A549 (cell line): ENCODE measurements at regions not wholly inside any gene's neighbourhood (a gene's known extent, or its start where the extent isn't known, plus 50 kb on each side); places are given as distances from the start of the nearest gene placed in this dataset.
"Not testable (repeated sequence)": the region's sequence is repeated elsewhere in the genome, so short reads cannot be mapped to it uniquely, and the experiment has no call there.

Source experiments
- CBX2 ChIP-seq: fragments of 200-600 bp; sonication (generic); IDR thresholded peaks from 2 replicates; pipeline ENCODE4 v1.6.1; 2016; ENCODE audit warnings: low read depth, mild to moderate bottlenecking, borderline replicate concordance
- CEBPB ChIP-seq, 2 experiments: fragments of >200 bp in 1 of 2; sonication (Bioruptor Twin) in 1 of 2; formaldehyde crosslinking in 1 of 2; IDR thresholded peaks; 2 replicates each; pipeline ENCODE4 v1.6.1; 2012 to 2016
- CHD4 ChIP-seq: fragments of 200-600 bp; sonication (generic); IDR thresholded peaks from 2 replicates; pipeline ENCODE4 v1.6.1; 2016; ENCODE audit warnings: antibody characterized with exemption, mild to moderate bottlenecking, borderline replicate concordance
- EP300 ChIP-seq, 2 experiments: fragments of >200 bp; sonication (Bioruptor Twin); formaldehyde crosslinking; IDR thresholded peaks; 2 replicates in 1 of 2; 3 replicates in 1 of 2; pipeline ENCODE4 v1.6.1; 2016 to 2017
- ESRRA ChIP-seq: fragments of 150-350 bp; IDR thresholded peaks from 2 replicates; pipeline ENCODE4 v1.6.1; 2014; ENCODE audit warnings: mild to moderate bottlenecking, low read length, borderline replicate concordance
- FOXS1 ChIP-seq: fragments of 250-450 bp; sonication (Bioruptor Pico); IDR thresholded peaks from 2 replicates; pipeline ENCODE4 v1.5.0; 2020; ENCODE audit warnings: mild to moderate bottlenecking, moderate library complexity
- HOXA7 ChIP-seq: fragments of 250-450 bp; sonication (Bioruptor Pico); IDR thresholded peaks from 2 replicates; pipeline ENCODE4 v1.5.0; 2020; ENCODE audit warnings: mild to moderate bottlenecking, moderate library complexity
- JUNB ChIP-seq: fragments of >200 bp; sonication (Bioruptor Twin); formaldehyde crosslinking; IDR thresholded peaks from 2 replicates; pipeline ENCODE4 v1.6.1; 2016
- MAFK ChIP-seq: fragments of 450-650 bp; IDR thresholded peaks from 2 replicates; pipeline ENCODE4 v1.6.1; 2014; ENCODE audit not compliant: partially characterized antibody
- POLR2A ChIP-seq: IDR thresholded peaks from 2 replicates; pipeline ENCODE4 v1.6.1; 2012; ENCODE audit warnings: mild to moderate bottlenecking, low read length
- RAD21 ChIP-seq, 2 experiments: fragments of >200 bp in 1 of 2; sonication (Bioruptor Twin) in 1 of 2; formaldehyde crosslinking in 1 of 2; IDR thresholded peaks in 1 of 2; conservative IDR thresholded peaks in 1 of 2; 2 replicates in 1 of 2; 3 replicates in 1 of 2; pipeline ENCODE4 v1.6.1; 2012 to 2018; ENCODE audit warnings: inconsistent platforms in 1 of 2
- TF ChIP-seq, protein P1 (sequence below): fragments of >200 bp; sonication (Bioruptor Twin); formaldehyde crosslinking; IDR thresholded peaks from 3 replicates; pipeline ENCODE4 v1.5.1; 2016
- TF ChIP-seq, protein P2 (sequence below): fragments of 450-650 bp; IDR thresholded peaks from 2 replicates; pipeline ENCODE4 v1.6.1; 2014; ENCODE audit warnings: antibody characterized with exemption
- TF ChIP-seq, protein P3 (sequence below): IDR thresholded peaks from 2 replicates; pipeline ENCODE4 v1.6.1; 2012

DNA sequence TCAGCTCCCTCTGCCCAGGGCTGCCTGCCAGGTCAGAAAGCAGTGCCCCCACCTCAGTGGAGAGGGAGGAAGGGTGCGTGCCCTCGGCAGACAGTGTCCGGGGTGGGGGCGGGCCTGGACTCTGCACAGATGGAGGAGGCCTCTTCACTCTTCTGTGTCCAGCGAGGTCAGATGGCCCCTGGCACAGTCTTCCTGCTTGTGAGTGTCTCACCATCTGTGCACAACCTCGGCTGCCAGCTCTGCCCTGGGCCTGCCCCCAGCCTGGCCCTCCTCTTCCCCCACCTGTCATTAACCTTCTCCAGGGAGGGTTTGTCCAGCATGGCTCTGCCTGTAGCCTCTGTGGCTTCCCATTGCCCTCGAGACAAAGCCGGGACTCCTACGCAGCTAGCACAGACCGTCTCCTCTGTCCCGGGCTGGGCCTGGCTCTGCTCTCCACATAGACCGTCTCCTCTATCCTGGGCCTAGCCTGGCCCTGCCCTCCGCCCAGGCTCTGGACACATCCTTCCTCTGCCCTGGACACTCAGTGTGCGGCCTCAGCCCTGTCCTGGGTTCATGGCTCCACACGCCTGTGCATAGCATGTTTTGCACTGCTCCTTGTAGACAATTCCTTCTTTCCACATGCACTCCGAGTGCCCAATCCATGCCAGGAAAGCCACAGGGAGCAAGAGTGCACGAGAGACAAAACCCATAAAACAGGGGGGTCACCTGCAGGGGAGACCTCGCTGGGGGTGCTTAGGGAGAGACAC lies 138.9 kb upstream of the FOXD4L5 start:
- not testable (repeated sequence) for TF ChIP-seq ESRRA; CHD4; JUNB; CEBPB (IDR thresholded peaks at IDR 0.05); FOXS1; POLR2A; RAD21 (conservative IDR thresholded peaks at IDR 0.05 in 1 of 2, IDR thresholded peaks at IDR 0.05 in 1 of 2); HOXA7 (CRISPR knock-in tag); MAFK; EP300 (IDR thresholded peaks at IDR 0.05); CBX2
- TF ChIP-seq, protein P1, sequence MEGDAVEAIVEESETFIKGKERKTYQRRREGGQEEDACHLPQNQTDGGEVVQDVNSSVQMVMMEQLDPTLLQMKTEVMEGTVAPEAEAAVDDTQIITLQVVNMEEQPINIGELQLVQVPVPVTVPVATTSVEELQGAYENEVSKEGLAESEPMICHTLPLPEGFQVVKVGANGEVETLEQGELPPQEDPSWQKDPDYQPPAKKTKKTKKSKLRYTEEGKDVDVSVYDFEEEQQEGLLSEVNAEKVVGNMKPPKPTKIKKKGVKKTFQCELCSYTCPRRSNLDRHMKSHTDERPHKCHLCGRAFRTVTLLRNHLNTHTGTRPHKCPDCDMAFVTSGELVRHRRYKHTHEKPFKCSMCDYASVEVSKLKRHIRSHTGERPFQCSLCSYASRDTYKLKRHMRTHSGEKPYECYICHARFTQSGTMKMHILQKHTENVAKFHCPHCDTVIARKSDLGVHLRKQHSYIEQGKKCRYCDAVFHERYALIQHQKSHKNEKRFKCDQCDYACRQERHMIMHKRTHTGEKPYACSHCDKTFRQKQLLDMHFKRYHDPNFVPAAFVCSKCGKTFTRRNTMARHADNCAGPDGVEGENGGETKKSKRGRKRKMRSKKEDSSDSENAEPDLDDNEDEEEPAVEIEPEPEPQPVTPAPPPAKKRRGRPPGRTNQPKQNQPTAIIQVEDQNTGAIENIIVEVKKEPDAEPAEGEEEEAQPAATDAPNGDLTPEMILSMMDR = not testable (repeated sequence)
- TF ChIP-seq, protein P2, sequence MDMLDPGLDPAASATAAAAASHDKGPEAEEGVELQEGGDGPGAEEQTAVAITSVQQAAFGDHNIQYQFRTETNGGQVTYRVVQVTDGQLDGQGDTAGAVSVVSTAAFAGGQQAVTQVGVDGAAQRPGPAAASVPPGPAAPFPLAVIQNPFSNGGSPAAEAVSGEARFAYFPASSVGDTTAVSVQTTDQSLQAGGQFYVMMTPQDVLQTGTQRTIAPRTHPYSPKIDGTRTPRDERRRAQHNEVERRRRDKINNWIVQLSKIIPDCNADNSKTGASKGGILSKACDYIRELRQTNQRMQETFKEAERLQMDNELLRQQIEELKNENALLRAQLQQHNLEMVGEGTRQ = not testable (repeated sequence)
- TF ChIP-seq, protein P3, sequence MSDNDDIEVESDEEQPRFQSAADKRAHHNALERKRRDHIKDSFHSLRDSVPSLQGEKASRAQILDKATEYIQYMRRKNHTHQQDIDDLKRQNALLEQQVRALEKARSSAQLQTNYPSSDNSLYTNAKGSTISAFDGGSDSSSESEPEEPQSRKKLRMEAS = not testable (repeated sequence)
